Naive thymus-derived CD4-positive, alpha-beta T cell (primary cell): ENCODE measurements at regions not wholly inside any gene's neighbourhood (a gene's known extent, or its start where the extent isn't known, plus 50 kb on each side); places are given as distances from the start of the nearest gene placed in this dataset.

Experiments used
- ATAC-seq: fragments of 150-1000 bp; cut with Tn5 transposase; 2 replicates; pipeline ENCODE4 v1.10.0; 2021; ENCODE audit warnings: mild to moderate bottlenecking, moderate library complexity
- CTCF ChIA-PET: fragments of 350-600 bp; sonication (Branson Sonifier 250); formaldehyde crosslinking; loops from one replicate; lab custom pipeline; 2021; ENCODE audit warnings: antibody characterized with exemption; lab: Charles Lee
- POLR2A ChIA-PET: fragments of 350-600 bp; sonication (Branson Sonifier 250); formaldehyde crosslinking; loops from one replicate; lab custom pipeline; 2021; ENCODE audit warnings: antibody characterized with exemption, inconsistent platforms; lab: Charles Lee
- DNase-seq, 9 donors: peaks; one replicate each; pipeline versions ENCODE4 v3.0.0 to v3.0.0-alpha.2; 2020 to 2022; ENCODE audit warnings: mixed read lengths in 1 of 9
- H3K27ac ChIP-seq: one replicate; pipeline ENCODE4 v1.7.0; 2013; ENCODE audit warnings: mild to moderate bottlenecking, low read depth, low read length, moderate library complexity
- H3K27me3 ChIP-seq, 2 donors: one replicate each; pipeline ENCODE4 v1.7.0; 2013; ENCODE audit warnings: low read length in 2 of 2, mild to moderate bottlenecking in 2 of 2, moderate library complexity in 2 of 2; ENCODE audit not compliant: control insufficient read depth in 2 of 2, insufficient read depth in 2 of 2
- H3K36me3 ChIP-seq, 3 experiments: 1 replicate in 2 of 3; 2 replicates in 1 of 3; pipeline ENCODE4 v1.7.0; 2013; ENCODE audit warnings: low read length in 3 of 3, mild to moderate bottlenecking in 3 of 3, moderate library complexity in 1 of 3; ENCODE audit not compliant: insufficient read depth in 3 of 3, control insufficient read depth in 2 of 3
- H3K4me1 ChIP-seq, 2 donors: one replicate each; pipeline ENCODE4 v1.7.0; 2013; ENCODE audit warnings: low read length in 2 of 2, mild to moderate bottlenecking in 2 of 2, moderate library complexity in 1 of 2; ENCODE audit not compliant: control insufficient read depth in 2 of 2, insufficient read depth in 2 of 2
- H3K4me3 ChIP-seq: 2 replicates; pipeline ENCODE4 v1.7.0; 2013; ENCODE audit warnings: mild to moderate bottlenecking, low read length
- H3K9me3 ChIP-seq, 3 experiments: 1 replicate in 2 of 3; 2 replicates in 1 of 3; pipeline ENCODE4 v1.7.0; 2013; ENCODE audit warnings: low read length in 3 of 3; ENCODE audit not compliant: control insufficient read depth in 2 of 3
- H3K27ac Mint-ChIP-seq, 9 donors: one replicate each; pipeline ENCODE4 v1.8.0; 2020 to 2022; ENCODE audit warnings: mixed read lengths in 9 of 9, mild to moderate bottlenecking in 8 of 9, moderate library complexity in 5 of 9, inconsistent platforms in 2 of 9
- H3K27me3 Mint-ChIP-seq, 5 donors: one replicate each; pipeline ENCODE4 v1.8.0; 2021 to 2022; ENCODE audit warnings: mixed read lengths in 5 of 5, mild to moderate bottlenecking in 1 of 5
- H3K36me3 Mint-ChIP-seq, 5 donors: one replicate each; pipeline ENCODE4 v1.8.0; 2020 to 2022; ENCODE audit warnings: mixed read lengths in 5 of 5, mild to moderate bottlenecking in 3 of 5, inconsistent platforms in 1 of 5
- H3K4me1 Mint-ChIP-seq, 7 donors: one replicate each; pipeline ENCODE4 v1.8.0; 2020 to 2022; ENCODE audit warnings: mixed read lengths in 7 of 7, mild to moderate bottlenecking in 3 of 7, inconsistent platforms in 1 of 7
- H3K4me3 Mint-ChIP-seq, 10 donors: one replicate each; pipeline ENCODE4 v1.8.0; 2020 to 2022; ENCODE audit warnings: mild to moderate bottlenecking in 10 of 10, mixed read lengths in 10 of 10, moderate library complexity in 6 of 10, inconsistent platforms in 2 of 10
- H3K9me3 Mint-ChIP-seq, 11 donors: one replicate each; pipeline ENCODE4 v1.8.0; 2020 to 2022; ENCODE audit warnings: mixed read lengths in 11 of 11, mild to moderate bottlenecking in 4 of 11, inconsistent platforms in 1 of 11, moderate library complexity in 1 of 11
- intact Hi-C, 2 donors: fragments of 100-400 bp; cut with micrococcal nuclease; formaldehyde crosslinking; loops; one replicate each; pipeline ENCODE4 v1.15.1; 2023

GRCh38 chr14:22232486-22232885 lies 356.5 kb downstream of the DAD1 start:
- no peak overlapping the region for H3K27ac ChIP-seq
- no peaks in the 10 kb centered on the region for H3K27me3 Mint-ChIP-seq
- no peaks in the 10 kb centered on the region for H3K9me3 ChIP-seq
- H3K36me3 Mint-ChIP-seq, result peaks cover 0 to 1% (median 0%) of the 10 kb centered on the region in 5 donors
- peak overlapping the region in 2 of 9 donors; percentile 2 to 43 for H3K27ac Mint-ChIP-seq
- DNase-seq (no peak), ATAC-seq (no peak)
- no peak overlapping the region for H3K4me3 Mint-ChIP-seq
- intact Hi-C loops, result no loop called here
- POLR2A ChIA-PET, result no interaction called here
- H3K27me3 ChIP-seq, result no peaks in the 10 kb centered on the region
- H3K36me3 ChIP-seq, result no peaks in the 10 kb centered on the region
- H3K4me1 Mint-ChIP-seq, result peaks cover 0 to 30% (median 9%) of the 10 kb centered on the region in 7 donors
- CTCF ChIA-PET, result no interaction called here
- peaks cover 0 to 2% (median 0%) of the 10 kb centered on the region in 11 donors for H3K9me3 Mint-ChIP-seq
- H3K4me1 ChIP-seq, result no peaks in the 10 kb centered on the region
- H3K4me3 ChIP-seq, result no peak overlapping the region

DNA sequence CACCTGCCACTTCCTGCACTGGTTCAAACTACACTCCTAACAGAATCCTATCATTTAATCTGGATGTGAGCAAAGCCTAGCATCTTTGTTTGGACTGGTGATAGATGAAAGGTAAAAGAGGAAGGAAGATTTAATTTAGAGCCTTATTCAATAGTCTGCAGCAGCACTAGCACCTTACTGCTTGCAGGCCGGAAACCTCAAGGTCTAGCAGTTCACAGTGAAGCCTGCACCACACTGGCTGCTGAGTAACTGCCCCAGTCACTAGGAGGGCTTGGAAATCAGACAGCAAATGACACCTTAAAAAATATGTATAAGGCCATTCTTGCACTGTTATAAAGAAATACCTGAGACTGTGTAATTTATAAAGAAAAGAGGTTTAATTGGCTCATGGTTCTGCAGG lies 358.0 kb downstream of the DAD1 start:
- H3K4me3 ChIP-seq, result no peak overlapping the region
- H3K9me3 ChIP-seq, result no peaks in the 10 kb centered on the region
- CTCF ChIA-PET, result no interaction called here
- no peaks in the 10 kb centered on the region for H3K4me1 ChIP-seq
- peak; percentile 79 for ATAC-seq
- Mint-ChIP-seq H3K27ac (peak overlapping the region in 7 of 9 donors; percentile 43 to 85 (median 70)), H3K27me3 (no peaks in the 10 kb centered on the region), H3K4me1 (peaks cover 0 to 30% (median 9%) of the 10 kb centered on the region in 7 donors), H3K4me3 (peak overlapping the region in 8 of 10 donors; percentile 12 to 71 (median 46)), H3K36me3 (peaks cover 0 to 1% (median 0%) of the 10 kb centered on the region in 5 donors), H3K9me3 (peaks cover 0 to 2% (median 0%) of the 10 kb centered on the region in 11 donors)
- DNase-seq, result peak in 4 of 9 donors; percentile 1 to 26 (median 10)
- POLR2A ChIA-PET, result no interaction called here
- no peaks in the 10 kb centered on the region for H3K27me3 ChIP-seq
- no peaks in the 10 kb centered on the region for H3K36me3 ChIP-seq
- no peak overlapping the region for H3K27ac ChIP-seq
- intact Hi-C loops, result no loop called here

DNA sequence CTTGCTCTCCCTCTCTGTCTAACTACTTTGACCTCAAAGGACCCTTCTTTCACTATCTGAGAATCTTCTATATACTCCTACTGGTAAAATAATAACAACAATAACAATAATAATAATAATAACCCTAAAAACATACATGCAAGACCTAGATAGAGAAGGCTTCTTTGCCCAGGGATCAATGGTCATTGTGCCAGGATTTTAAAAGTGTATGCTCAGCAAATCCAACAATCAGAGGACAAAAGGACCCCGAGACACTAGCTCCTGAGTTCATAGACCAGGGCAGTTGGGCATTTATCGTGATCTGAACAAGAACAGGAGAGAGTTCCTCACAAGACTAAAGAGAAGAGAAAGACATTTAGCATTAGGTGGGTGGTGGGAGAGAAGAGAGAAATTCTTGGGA lies 358.5 kb downstream of the DAD1 start:
- ChIA-PET CTCF (no interaction called here), POLR2A (no interaction called here)
- peak overlapping the region in 4 of 9 donors; percentile 25 to 85 (median 60) for H3K27ac Mint-ChIP-seq
- Histone ChIP-seq H3K9me3 (no peaks in the 10 kb centered on the region), H3K27me3 (no peaks in the 10 kb centered on the region), H3K4me1 (no peaks in the 10 kb centered on the region), H3K4me3 (no peak overlapping the region), H3K27ac (no peak overlapping the region), H3K36me3 (no peaks in the 10 kb centered on the region)
- peaks cover 0 to 1% (median 0%) of the 10 kb centered on the region in 5 donors for H3K36me3 Mint-ChIP-seq
- H3K4me3 Mint-ChIP-seq, result peak overlapping the region in 5 of 10 donors; percentile 21 to 48 (median 45)
- intact Hi-C loops, result no loop called here
- H3K27me3 Mint-ChIP-seq, result no peaks in the 10 kb centered on the region
- ATAC-seq, result no peak
- H3K9me3 Mint-ChIP-seq, result peaks cover 0 to 2% (median 0%) of the 10 kb centered on the region in 11 donors
- DNase-seq, result no peak
- H3K4me1 Mint-ChIP-seq, result peaks cover 0 to 30% (median 9%) of the 10 kb centered on the region in 7 donors

DNA sequence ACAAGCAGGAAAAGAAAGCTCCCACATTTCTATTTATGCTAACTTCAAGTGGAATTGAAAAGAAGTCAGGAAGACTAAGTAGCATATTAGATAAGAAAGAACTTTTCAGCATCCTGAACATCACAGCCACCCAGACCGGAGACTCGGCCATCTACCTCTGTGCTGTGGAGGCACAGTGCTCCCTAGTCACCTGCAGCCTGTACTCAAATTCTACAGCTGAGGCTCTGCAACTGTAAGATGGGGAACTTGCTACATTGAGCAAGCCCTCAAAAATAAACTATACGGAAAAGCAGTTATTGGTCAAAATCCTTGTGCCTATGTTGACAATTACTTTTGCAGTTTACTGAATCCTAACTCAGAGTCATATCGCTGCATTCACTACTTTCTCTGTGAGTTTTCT lies 361.9 kb downstream of the DAD1 start:
- Histone ChIP-seq H3K36me3 (no peaks in the 10 kb centered on the region), H3K4me1 (no peaks in the 10 kb centered on the region), H3K9me3 (no peaks in the 10 kb centered on the region), H3K27me3 (no peaks in the 10 kb centered on the region), H3K27ac (peak overlapping the region; percentile 21), H3K4me3 (no peak overlapping the region)
- Mint-ChIP-seq H3K9me3 (peaks cover 0 to 2% (median 0%) of the 10 kb centered on the region in 11 donors), H3K27me3 (no peaks in the 10 kb centered on the region), H3K36me3 (peaks cover 0 to 1% (median 0%) of the 10 kb centered on the region in 5 donors), H3K4me3 (peak overlapping the region; percentile 48 to 87 (median 79)), H3K27ac (peak overlapping the region in 6 of 9 donors; percentile 48 to 81 (median 78)), H3K4me1 (peaks cover 0 to 24% (median 9%) of the 10 kb centered on the region in 7 donors)
- no peak for ATAC-seq
- intact Hi-C loops, result loop anchor here (5.0 kb wide), 1 partner anchor 50 kb away; no protein-coding TSS in a partner anchor
- CTCF ChIA-PET, result interaction anchor here (0.6 to 1.0 kb wide), 4 partner anchors 273 to 330 kb away, joined by 3 to 5 read pairs (median 4); no protein-coding TSS in a partner anchor
- POLR2A ChIA-PET, result interaction anchor here (0.6 to 1.8 kb wide), 5 partner anchors 54 to 343 kb away, joined by 3 to 5 read pairs (median 4); no protein-coding TSS in a partner anchor
- no peak for DNase-seq

DNA sequence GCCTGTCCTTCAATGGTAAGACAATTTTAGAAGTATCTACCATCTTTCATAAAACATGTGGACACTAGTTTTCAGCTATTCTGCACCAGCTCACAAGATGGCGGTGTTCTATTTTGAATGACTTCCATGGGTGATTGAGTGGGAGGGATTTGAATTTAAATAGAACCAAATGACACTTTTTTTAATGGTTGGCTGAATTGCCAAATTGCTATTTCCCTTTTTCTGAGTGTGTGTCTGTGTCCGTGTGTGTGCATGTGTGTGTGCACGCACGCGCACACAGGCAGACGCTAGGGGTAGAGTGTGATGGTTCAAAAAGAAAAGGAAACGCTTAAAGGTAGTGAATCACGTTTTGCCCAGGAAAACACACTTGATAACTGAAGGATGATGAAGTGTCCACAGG lies 362.6 kb downstream of the DAD1 start:
- Histone ChIP-seq H3K4me3 (peak overlapping the region; percentile 37), H3K27ac (peak overlapping the region; percentile 21), H3K9me3 (no peaks in the 10 kb centered on the region), H3K36me3 (no peaks in the 10 kb centered on the region), H3K4me1 (no peaks in the 10 kb centered on the region), H3K27me3 (no peaks in the 10 kb centered on the region)
- peaks cover 0 to 25% (median 13%) of the 10 kb centered on the region in 7 donors for H3K4me1 Mint-ChIP-seq
- ChIA-PET CTCF (interaction anchor here (0.7 to 1.2 kb wide), 2 partner anchors 280 to 330 kb away, joined by 3 read pairs; no protein-coding TSS in a partner anchor), POLR2A (interaction anchor here (1.3 to 1.8 kb wide), 4 partner anchors 54 to 336 kb away, joined by 3 to 5 read pairs (median 4); no protein-coding TSS in a partner anchor)
- H3K4me3 Mint-ChIP-seq, result peak overlapping the region; percentile 48 to 87 (median 79)
- ATAC-seq (peak; percentile 75), DNase-seq (peak in 6 of 9 donors; percentile 16 to 45 (median 32))
- no peaks in the 10 kb centered on the region for H3K27me3 Mint-ChIP-seq
- peaks cover 0 to 2% (median 0%) of the 10 kb centered on the region in 11 donors for H3K9me3 Mint-ChIP-seq
- peak overlapping the region in 7 of 9 donors; percentile 48 to 81 (median 77) for H3K27ac Mint-ChIP-seq
- peaks cover 0 to 1% (median 0%) of the 10 kb centered on the region in 5 donors for H3K36me3 Mint-ChIP-seq
- intact Hi-C loops, result loop anchor here (1.0 to 5.0 kb wide), 3 partner anchors 51 to 344 kb away; no protein-coding TSS in a partner anchor

GRCh38 chr14:22225516-22226140 lies 363.4 kb downstream of the DAD1 start:
- POLR2A ChIA-PET, result interaction anchor here (0.6 to 1.3 kb wide), 2 partner anchors 334 to 830 kb away, joined by 3 read pairs; no protein-coding TSS in a partner anchor

More at GRCh38 chr14:22225516-22226140, 363.4 kb downstream of the DAD1 start:
- peaks cover 0 to 1% (median 0%) of the 10 kb centered on the region in 5 donors for H3K36me3 Mint-ChIP-seq
- no peak overlapping the region for H3K4me3 ChIP-seq
- H3K9me3 ChIP-seq, result no peaks in the 10 kb centered on the region
- no peak overlapping the region for H3K4me3 Mint-ChIP-seq
- H3K4me1 ChIP-seq, result no peaks in the 10 kb centered on the region
- H3K27me3 ChIP-seq, result no peaks in the 10 kb centered on the region
- H3K36me3 ChIP-seq, result no peaks in the 10 kb centered on the region
- H3K27ac Mint-ChIP-seq, result no peak overlapping the region
- H3K4me1 Mint-ChIP-seq, result peaks cover 0 to 20% (median 11%) of the 10 kb centered on the region in 7 donors
- H3K27ac ChIP-seq, result no peak overlapping the region
- ATAC-seq, result no peak
- DNase-seq, result no peak
- intact Hi-C loops, result loop anchor here (1.0 to 5.0 kb wide), 3 partner anchors 52 to 345 kb away; no protein-coding TSS in a partner anchor
- CTCF ChIA-PET, result interaction anchor here (1.2 kb wide), 1 partner anchor 280 kb away, joined by 3 read pairs; no protein-coding TSS in a partner anchor
- H3K9me3 Mint-ChIP-seq, result peaks cover 0 to 2% (median 0%) of the 10 kb centered on the region in 11 donors
- no peaks in the 10 kb centered on the region for H3K27me3 Mint-ChIP-seq
